Activated T-cell treated with anti-CD3 and anti-CD28 coated beads, Interleukin-2, amount 50 U/mL, for 4 hours (primary cell): ENCODE measurements at regions not wholly inside any gene's neighbourhood (a gene's known extent, or its start where the extent isn't known, plus 50 kb on each side); places are given as distances from the start of the nearest gene placed in this dataset.
A peak's percentile ranks its signal among the peaks of the same experiment; 100 is the strongest.

Source experiments
- ATAC-seq, 2 donors: fragments of 200-7000 bp; cut with Tn5 transposase; one replicate each; pipeline ENCODE4 v1.10.0; 2021
- DNase-seq: peaks from one replicate; pipeline ENCODE4 v3.0.0-alpha.2; 2020
- H3K27me3 Mint-ChIP-seq: one replicate; pipeline ENCODE4 v1.8.0; 2021; ENCODE audit warnings: low read depth, mixed read lengths
- H3K36me3 Mint-ChIP-seq: one replicate; pipeline ENCODE4 v1.8.0; 2022; ENCODE audit warnings: mixed read lengths; ENCODE audit not compliant: insufficient read depth
- H3K4me1 Mint-ChIP-seq: one replicate; pipeline ENCODE4 v1.8.0; 2021; ENCODE audit warnings: low read depth, mixed read lengths
- H3K4me3 Mint-ChIP-seq: one replicate; pipeline ENCODE4 v1.8.0; 2021; ENCODE audit warnings: mild to moderate bottlenecking, moderate library complexity, mixed read lengths
- H3K9me3 Mint-ChIP-seq: one replicate; pipeline ENCODE4 v1.8.0; 2021; ENCODE audit warnings: mixed read lengths

DNA sequence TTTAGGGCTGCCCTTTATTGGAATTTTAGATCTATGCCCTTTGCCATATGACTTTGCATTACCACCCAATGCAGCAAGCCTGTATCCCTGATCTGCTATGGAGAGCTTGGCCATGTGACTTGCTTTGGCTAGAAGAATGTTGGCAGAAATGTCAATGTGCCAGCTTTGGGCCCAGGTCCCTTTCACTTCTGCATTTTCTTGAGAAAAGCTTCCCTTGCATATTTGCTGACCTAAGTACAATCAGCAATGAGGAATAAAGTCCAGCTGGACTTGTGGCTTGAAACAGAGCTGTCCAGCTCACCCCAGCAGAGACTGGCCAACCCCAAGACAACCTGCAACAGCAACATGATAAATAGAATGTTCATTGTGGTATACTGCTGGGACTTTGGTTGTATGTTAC, 135.9 kb downstream of the PAH start:
- Mint-ChIP-seq H3K9me3 (no peaks in the 10 kb centered on the region), H3K36me3 (no peaks in the 10 kb centered on the region), H3K4me3 (no peak overlapping the region), H3K27me3 (no peaks in the 10 kb centered on the region), H3K4me1 (no peaks in the 10 kb centered on the region)
- DNase-seq, result no peak
- ATAC-seq, result no peak

DNA sequence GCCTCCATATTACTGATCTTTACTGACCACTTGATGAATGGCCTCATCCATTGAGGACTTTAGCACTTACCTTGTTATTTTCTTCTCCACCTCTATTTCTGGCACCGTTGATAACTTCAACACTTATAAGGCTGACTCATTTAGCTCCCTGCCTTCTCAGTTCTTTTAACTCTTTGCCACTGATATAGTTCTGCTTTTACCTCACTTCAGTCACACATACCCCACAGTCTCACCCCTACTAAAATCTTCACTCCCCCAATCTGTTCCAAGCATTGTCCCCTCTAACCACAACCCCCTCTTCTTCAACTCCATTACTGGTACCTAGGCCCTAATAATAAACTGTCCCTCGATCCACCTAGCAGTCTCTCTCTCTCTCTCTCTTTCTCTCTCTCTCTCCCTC, 141.0 kb downstream of the PAH start:
- Mint-ChIP-seq H3K9me3 (no peaks in the 10 kb centered on the region), H3K4me1 (no peaks in the 10 kb centered on the region)
- no peak for ATAC-seq

DNA sequence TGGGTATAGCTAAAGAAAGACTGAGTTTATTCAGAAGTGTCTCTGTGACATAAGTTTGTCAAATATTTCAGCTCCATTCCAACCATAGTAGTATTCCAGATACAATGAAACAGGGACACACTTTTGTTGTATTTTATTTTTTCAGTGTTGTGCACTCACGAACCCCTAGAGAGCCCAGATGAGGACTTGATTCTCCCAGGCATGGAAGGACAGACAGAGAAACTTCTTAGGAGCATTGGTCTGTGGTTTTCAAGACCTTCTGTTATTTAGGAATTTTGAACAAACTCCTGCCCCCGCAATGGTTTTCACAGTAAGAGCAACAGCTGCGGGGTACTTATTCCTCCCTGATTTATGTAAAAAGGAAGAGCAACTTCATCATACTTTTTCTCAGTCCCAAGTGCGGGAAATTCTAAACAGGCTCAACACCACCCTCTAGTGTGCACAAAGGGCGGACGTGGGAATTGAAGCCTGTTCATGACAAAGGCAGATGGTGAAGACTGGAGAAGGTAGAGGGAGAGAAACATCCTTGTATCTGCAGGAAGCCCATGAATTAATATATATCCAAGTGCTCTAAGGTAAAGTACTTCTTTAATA, 147.6 kb downstream of the PAH start:
- ATAC-seq, result peak in 1 of 2 donors; percentile 46
- Mint-ChIP-seq H3K4me1 (no peaks in the 10 kb centered on the region), H3K36me3 (no peaks in the 10 kb centered on the region), H3K27me3 (no peaks in the 10 kb centered on the region), H3K4me3 (no peak overlapping the region), H3K9me3 (no peaks in the 10 kb centered on the region)
- DNase-seq, result no peak

More for the DNA sequence above, 141.0 kb downstream of the PAH start:
- Mint-ChIP-seq H3K27me3 (no peaks in the 10 kb centered on the region), H3K36me3 (no peaks in the 10 kb centered on the region), H3K4me3 (no peak overlapping the region)
- DNase-seq, result no peak

DNA sequence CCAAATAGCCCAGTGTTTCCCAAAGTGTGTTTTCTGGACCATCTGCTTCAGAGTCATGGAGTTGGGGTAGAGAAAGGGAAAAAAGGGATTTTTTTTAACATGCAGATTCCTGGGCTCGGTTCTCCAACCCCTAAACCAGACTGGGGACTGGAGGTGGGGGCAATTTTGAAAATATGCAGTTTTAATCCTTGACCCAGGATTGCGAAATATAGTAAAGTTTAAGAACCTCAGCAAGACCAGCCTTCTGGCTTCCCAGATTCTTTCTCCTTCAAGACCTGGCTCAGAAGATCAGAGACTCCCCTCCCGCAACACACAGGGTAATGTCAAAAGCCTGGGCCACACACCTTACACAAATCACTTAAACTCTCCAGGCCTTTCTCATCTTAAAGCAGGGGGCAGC, 150.1 kb downstream of the PAH start:
- no peaks in the 10 kb centered on the region for H3K4me1 Mint-ChIP-seq
- DNase-seq (no peak), ATAC-seq (no peak)
- H3K9me3 Mint-ChIP-seq, result no peaks in the 10 kb centered on the region
- no peaks in the 10 kb centered on the region for H3K27me3 Mint-ChIP-seq
- no peak overlapping the region for H3K4me3 Mint-ChIP-seq
- no peaks in the 10 kb centered on the region for H3K36me3 Mint-ChIP-seq

DNA sequence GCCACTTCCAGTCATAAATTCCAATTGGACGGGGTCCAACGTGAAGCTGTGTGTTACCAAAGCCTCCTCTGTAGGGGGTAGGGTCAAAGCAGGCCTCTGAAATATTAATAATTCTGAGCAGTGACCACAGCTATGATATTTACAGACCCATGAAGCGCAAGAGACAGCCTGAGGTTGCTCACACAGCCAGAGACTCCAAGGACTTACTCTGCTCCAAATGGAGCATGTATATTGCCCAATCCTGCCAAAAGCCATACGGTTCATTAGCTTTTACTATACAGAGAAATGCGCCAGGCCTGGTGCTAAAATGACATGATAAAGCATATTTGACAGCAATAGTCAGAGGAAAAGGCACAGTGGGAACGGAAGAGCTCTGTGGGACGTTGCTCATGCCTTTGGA, 151.3 kb downstream of the PAH start:
- H3K9me3 Mint-ChIP-seq, result no peaks in the 10 kb centered on the region
- H3K27me3 Mint-ChIP-seq, result no peaks in the 10 kb centered on the region
- DNase-seq (no peak), ATAC-seq (no peak)
- no peaks in the 10 kb centered on the region for H3K36me3 Mint-ChIP-seq
- no peaks in the 10 kb centered on the region for H3K4me1 Mint-ChIP-seq
- no peak overlapping the region for H3K4me3 Mint-ChIP-seq

DNA sequence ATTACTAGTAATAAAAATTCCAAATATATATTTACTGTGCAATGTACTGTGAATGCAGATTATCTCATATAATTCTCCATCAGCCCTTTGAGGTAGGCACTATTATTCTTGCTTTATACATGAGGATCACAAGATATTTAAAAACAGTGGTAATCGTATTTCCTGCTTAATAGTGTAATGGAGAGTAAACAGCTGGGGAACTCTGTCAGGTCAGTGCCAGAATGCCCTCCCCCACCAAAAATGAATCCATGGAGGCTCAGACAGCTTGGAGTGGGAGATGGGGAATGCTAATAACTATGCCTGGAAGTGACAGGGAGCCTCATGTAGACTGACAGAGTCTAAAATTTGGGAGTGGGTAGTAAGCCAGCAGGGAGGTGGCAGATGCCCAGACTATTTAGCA, 153.6 kb downstream of the PAH start:
- Mint-ChIP-seq H3K4me3 (no peak overlapping the region), H3K36me3 (no peaks in the 10 kb centered on the region), H3K27me3 (no peaks in the 10 kb centered on the region), H3K4me1 (no peaks in the 10 kb centered on the region), H3K9me3 (no peaks in the 10 kb centered on the region)
- ATAC-seq, result no peak
- no peak for DNase-seq

DNA sequence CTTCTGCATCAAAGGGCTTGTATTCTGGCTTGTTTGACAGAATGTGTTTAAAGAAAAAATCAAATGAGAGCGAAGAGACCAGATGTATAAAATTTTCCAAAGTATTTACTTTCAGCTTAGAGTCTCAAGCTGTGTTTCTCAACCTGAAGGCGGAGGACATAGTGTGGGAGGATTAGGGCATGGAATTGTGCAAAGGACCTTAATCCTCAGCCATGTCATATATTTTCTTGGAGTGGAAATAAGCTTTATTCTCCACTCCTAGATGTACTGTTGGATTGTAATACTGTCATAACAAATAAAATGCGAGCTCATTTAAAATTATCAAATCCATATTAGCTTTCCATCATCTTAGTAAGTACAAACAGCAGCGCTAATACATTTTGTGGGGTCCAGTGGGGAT, 154.0 kb downstream of the PAH start:
- no peaks in the 10 kb centered on the region for H3K27me3 Mint-ChIP-seq
- H3K36me3 Mint-ChIP-seq, result no peaks in the 10 kb centered on the region
- no peaks in the 10 kb centered on the region for H3K9me3 Mint-ChIP-seq
- H3K4me1 Mint-ChIP-seq, result no peaks in the 10 kb centered on the region
- DNase-seq (no peak), ATAC-seq (no peak)
- no peak overlapping the region for H3K4me3 Mint-ChIP-seq

DNA sequence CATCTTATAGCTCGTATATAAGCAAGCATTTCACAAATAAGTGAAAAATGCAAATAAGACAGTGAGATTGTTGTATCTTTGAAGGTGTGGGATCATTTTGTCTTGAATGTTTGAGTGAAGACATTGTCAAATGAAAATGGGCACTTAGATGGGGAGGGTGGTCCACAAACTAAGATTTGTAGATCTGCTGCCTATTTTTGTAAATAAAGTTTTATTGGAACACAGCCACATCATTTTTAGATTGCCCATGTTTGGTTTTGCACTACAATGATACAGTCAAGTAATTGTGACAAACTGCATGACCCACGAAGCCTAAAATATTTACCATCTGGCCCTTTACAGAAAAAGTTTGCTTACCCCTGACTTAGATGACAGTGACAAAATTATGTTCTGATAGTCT, 156.7 kb downstream of the PAH start:
- no peaks in the 10 kb centered on the region for H3K27me3 Mint-ChIP-seq
- H3K9me3 Mint-ChIP-seq, result no peaks in the 10 kb centered on the region
- H3K36me3 Mint-ChIP-seq, result no peaks in the 10 kb centered on the region
- no peak for ATAC-seq
- H3K4me1 Mint-ChIP-seq, result no peaks in the 10 kb centered on the region
- no peak for DNase-seq
- no peak overlapping the region for H3K4me3 Mint-ChIP-seq

DNA sequence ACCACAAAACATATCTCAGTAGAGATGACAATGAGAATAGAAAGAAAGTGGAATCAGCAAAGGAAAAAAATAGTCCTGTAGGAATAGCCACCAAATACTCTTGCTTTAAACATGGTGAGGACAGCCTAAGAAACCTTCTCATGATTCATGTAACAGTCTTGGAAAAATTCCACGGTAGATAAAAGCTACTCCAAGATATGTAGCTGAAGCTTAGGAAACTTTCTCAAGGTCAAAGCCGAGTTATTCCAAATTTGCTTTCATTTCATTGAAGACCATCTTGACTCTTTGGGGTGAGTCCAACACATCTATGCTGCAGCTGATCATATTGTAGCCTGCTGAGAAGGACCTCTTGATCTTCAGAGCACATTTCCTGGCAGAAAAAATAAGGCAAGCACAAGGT, 157.6 kb downstream of the PAH start:
- ATAC-seq, result no peak
- H3K36me3 Mint-ChIP-seq, result no peaks in the 10 kb centered on the region
- H3K4me3 Mint-ChIP-seq, result no peak overlapping the region
- H3K9me3 Mint-ChIP-seq, result no peaks in the 10 kb centered on the region
- H3K27me3 Mint-ChIP-seq, result no peaks in the 10 kb centered on the region
- no peaks in the 10 kb centered on the region for H3K4me1 Mint-ChIP-seq
- DNase-seq, result no peak

DNA sequence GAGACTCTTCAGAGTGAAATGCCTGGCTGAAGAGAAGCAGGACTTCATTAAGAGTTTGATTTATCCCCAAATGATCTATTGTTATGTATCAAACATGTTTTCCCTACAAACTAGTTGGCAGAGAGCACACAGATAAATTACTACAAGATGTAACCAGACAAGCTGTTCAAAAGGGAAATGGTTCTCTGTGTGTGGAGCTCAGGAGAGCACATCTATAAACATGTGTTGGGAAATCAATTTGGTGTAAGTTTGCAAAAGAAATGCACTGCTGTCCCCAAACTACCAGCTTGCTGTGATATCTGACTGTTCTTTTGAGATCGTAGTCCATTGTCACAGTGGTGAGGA, 159.2 kb downstream of the PAH start:
- ATAC-seq, result no peak
- no peak overlapping the region for H3K4me3 Mint-ChIP-seq
- no peaks in the 10 kb centered on the region for H3K27me3 Mint-ChIP-seq
- H3K36me3 Mint-ChIP-seq, result no peaks in the 10 kb centered on the region
- no peaks in the 10 kb centered on the region for H3K4me1 Mint-ChIP-seq
- DNase-seq, result no peak
- H3K9me3 Mint-ChIP-seq, result no peaks in the 10 kb centered on the region

DNA sequence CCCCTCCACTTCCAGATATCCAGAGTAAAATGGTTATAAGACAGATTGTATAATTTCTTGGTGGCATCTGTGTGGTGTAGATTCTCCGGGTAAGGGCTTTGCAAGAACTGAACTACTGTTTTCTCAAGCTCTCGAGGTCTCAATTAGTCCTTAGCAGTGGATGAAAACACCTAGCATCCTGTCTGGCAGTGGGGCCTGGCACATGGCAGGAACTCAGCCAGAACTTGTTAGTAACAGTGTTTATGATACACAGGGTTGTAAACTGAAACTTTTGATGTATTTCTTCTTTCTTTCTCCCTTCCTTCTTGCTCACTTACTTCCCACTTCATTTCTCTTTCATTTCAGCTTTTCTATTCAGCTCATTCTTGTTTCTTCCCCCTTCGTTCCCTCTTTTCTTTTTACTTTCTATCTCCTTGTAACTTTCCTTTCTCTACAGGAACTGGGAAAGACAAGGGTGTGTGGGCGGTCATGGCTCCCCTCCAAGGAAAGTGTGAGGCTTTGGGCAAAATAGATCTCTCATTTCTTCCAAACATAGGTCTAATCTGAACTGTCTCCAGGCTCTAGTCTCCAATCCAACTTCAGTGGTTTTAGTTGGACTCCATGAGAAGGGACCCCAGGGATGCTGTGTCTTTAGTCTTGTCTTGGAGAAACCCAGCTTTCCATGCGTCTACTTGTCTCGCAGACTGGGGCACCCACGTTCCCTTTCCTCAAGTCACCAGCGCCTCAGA, 159.7 kb downstream of the PAH start:
- Mint-ChIP-seq H3K27me3 (no peaks in the 10 kb centered on the region), H3K4me1 (no peaks in the 10 kb centered on the region), H3K4me3 (no peak overlapping the region), H3K36me3 (no peaks in the 10 kb centered on the region), H3K9me3 (no peaks in the 10 kb centered on the region)
- ATAC-seq (no peak), DNase-seq (no peak)

DNA sequence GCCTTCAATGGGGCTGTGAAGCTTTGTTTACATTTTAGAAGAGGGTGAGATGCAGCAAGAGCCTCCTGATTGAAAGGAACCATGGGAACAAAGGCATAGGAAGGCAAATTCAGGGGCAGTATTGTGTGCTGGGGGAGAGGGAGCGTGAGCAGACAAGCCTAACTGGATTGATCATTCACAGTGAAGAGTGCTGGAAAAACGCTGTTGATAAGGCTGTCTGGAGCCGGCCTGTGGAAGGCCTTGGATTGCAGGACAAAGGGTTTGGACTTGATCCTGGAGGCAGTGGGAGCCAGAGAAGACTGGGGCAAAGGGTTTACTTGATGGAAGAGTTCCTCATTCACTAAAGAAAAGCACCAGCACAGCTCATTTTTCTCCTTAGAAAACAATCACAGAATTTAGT, 160.5 kb downstream of the PAH start:
- no peaks in the 10 kb centered on the region for H3K27me3 Mint-ChIP-seq
- H3K9me3 Mint-ChIP-seq, result no peaks in the 10 kb centered on the region
- no peaks in the 10 kb centered on the region for H3K4me1 Mint-ChIP-seq
- no peaks in the 10 kb centered on the region for H3K36me3 Mint-ChIP-seq
- no peak for ATAC-seq
- DNase-seq, result no peak
- H3K4me3 Mint-ChIP-seq, result no peak overlapping the region

DNA sequence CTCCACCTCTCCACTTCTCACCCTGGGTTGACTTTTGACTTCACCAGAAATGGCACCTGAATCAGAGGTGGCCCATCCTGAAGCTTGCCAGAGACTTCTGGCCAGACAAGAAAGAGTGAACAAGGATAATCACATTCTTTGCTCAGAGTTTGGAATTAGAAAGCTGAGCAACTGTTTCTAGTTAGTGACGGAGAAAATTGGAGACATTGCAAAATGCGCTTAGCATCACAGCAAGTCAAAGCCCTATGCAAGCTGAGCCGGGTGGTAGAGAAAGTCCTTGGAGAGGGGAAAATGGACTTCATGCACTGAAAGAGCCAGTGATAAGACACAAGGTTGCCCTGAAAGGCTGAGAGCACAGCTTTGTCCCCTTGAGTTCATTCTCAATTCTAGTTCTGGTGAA, 161.8 kb downstream of the PAH start:
- Mint-ChIP-seq H3K4me3 (no peak overlapping the region), H3K4me1 (no peaks in the 10 kb centered on the region), H3K27me3 (no peaks in the 10 kb centered on the region), H3K9me3 (no peaks in the 10 kb centered on the region), H3K36me3 (no peaks in the 10 kb centered on the region)
- DNase-seq (no peak), ATAC-seq (no peak)

DNA sequence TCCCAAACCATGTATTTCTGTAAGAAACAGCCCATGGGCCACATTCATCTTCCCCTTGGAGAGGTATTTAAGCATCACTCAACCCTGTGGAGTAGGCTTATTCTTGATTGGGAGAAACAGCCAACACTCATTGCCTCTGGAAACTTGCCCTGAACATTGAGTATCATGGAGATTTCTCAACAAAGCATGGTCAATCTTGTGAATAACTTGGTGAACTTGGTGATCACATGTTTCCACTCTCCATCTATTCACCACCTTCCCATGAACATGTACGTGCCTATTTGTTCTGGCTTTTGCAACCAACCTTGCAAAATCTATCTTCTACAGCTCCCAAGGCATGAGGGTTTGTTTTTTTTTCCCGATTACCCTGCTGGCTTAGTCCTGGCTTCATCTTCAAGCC, 163.2 kb downstream of the PAH start:
- ATAC-seq, result no peak
- H3K36me3 Mint-ChIP-seq, result no peaks in the 10 kb centered on the region
- no peaks in the 10 kb centered on the region for H3K27me3 Mint-ChIP-seq
- H3K9me3 Mint-ChIP-seq, result no peaks in the 10 kb centered on the region
- DNase-seq, result no peak
- H3K4me3 Mint-ChIP-seq, result no peak overlapping the region
- H3K4me1 Mint-ChIP-seq, result no peaks in the 10 kb centered on the region

DNA sequence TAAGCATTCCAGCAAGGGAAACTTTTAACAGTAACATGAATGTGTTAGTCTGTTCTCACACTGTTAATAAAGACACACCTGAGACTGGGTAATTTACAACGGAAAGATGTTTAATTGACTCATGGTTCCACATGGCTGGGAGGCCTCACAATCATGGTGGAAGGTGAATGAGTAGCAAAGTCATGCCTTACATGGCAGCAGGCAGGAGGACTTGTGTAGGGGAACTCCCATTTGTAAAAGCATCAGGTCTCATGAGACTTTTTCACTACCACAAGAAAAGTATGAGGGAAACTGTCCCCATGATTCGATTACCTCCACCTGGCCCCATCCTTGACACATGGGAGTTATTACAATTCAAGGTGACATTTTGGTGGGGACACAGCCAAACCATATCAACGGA, 168.3 kb downstream of the PAH start:
- H3K9me3 Mint-ChIP-seq, result no peaks in the 10 kb centered on the region
- DNase-seq (no peak), ATAC-seq (no peak)
- H3K4me1 Mint-ChIP-seq, result no peaks in the 10 kb centered on the region
- H3K4me3 Mint-ChIP-seq, result no peak overlapping the region
- no peaks in the 10 kb centered on the region for H3K36me3 Mint-ChIP-seq
- H3K27me3 Mint-ChIP-seq, result no peaks in the 10 kb centered on the region

DNA sequence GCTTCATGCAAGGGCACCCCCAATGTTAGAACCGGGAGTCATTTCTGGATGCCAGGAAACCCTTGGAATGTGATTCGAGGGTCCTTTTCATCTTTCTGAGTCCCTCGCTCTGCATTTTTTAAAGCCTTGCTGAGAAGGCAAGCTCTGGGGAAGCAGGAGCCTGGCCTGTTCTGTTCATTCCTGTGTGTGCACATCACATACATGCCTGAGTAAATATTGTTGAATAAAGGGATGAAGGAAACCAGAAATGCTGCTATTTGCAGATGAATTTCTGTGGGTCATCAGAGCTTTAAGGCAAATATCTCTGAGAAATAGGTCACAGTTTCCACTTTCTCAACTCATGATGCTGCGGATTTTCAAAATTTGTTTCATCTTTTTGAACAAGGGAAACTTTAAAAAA, 170.1 kb downstream of the PAH start:
- no peaks in the 10 kb centered on the region for H3K9me3 Mint-ChIP-seq
- ATAC-seq, result no peak
- DNase-seq, result no peak
- no peaks in the 10 kb centered on the region for H3K4me1 Mint-ChIP-seq
- no peak overlapping the region for H3K4me3 Mint-ChIP-seq
- no peaks in the 10 kb centered on the region for H3K27me3 Mint-ChIP-seq
- no peaks in the 10 kb centered on the region for H3K36me3 Mint-ChIP-seq
